Activated B cell treated with CpG ODN at 0.5 μM for 24 hours (primary cell): ENCODE measurements at regions not wholly inside any gene's neighbourhood (a gene's known extent, or its start where the extent isn't known, plus 50 kb on each side); places are given as distances from the start of the nearest gene placed in this dataset.

Experiments used
- ATAC-seq: fragments of 200-7000 bp; cut with Tn5 transposase; one replicate; pipeline ENCODE4 v1.10.0; 2021; ENCODE audit warnings: low read depth, mild to moderate bottlenecking, moderate library complexity
- CTCF ChIA-PET: fragments of 350-600 bp; sonication (Branson Sonifier 250); formaldehyde crosslinking; loops from one replicate; lab custom pipeline; 2021; ENCODE audit warnings: antibody characterized with exemption; lab: Charles Lee
- POLR2A ChIA-PET: fragments of 350-600 bp; sonication (Branson Sonifier 250); formaldehyde crosslinking; loops from one replicate; lab custom pipeline; 2021; ENCODE audit warnings: antibody characterized with exemption; lab: Charles Lee
- DNase-seq: peaks from one replicate; pipeline ENCODE4 v3.0.0; 2022
- H3K27ac Mint-ChIP-seq: one replicate; pipeline ENCODE4 v1.8.0; 2020; ENCODE audit warnings: mixed read lengths
- H3K27me3 Mint-ChIP-seq: one replicate; pipeline ENCODE4 v1.8.0; 2021; ENCODE audit warnings: mixed read lengths
- H3K36me3 Mint-ChIP-seq: one replicate; pipeline ENCODE4 v1.8.0; 2021; ENCODE audit warnings: low read depth, mixed read lengths
- H3K4me1 Mint-ChIP-seq: one replicate; pipeline ENCODE4 v1.8.0; 2021; ENCODE audit warnings: mixed read lengths
- H3K4me3 Mint-ChIP-seq: one replicate; pipeline ENCODE4 v1.8.0; 2020; ENCODE audit warnings: mild to moderate bottlenecking, mixed read lengths
- H3K9me3 Mint-ChIP-seq: one replicate; pipeline ENCODE4 v1.8.0; 2020; ENCODE audit warnings: mixed read lengths
- intact Hi-C: fragments of 100-400 bp; cut with micrococcal nuclease; formaldehyde crosslinking; loops from one replicate; pipeline ENCODE4 v1.15.1; 2024
- TF ChIP-seq, protein P1 (sequence below): fragments of 200-600 bp; IDR thresholded peaks from one replicate; pipeline ENCODE4 v1.8.0; 2022; ENCODE audit warnings: antibody characterized with exemption, mild to moderate bottlenecking

DNA sequence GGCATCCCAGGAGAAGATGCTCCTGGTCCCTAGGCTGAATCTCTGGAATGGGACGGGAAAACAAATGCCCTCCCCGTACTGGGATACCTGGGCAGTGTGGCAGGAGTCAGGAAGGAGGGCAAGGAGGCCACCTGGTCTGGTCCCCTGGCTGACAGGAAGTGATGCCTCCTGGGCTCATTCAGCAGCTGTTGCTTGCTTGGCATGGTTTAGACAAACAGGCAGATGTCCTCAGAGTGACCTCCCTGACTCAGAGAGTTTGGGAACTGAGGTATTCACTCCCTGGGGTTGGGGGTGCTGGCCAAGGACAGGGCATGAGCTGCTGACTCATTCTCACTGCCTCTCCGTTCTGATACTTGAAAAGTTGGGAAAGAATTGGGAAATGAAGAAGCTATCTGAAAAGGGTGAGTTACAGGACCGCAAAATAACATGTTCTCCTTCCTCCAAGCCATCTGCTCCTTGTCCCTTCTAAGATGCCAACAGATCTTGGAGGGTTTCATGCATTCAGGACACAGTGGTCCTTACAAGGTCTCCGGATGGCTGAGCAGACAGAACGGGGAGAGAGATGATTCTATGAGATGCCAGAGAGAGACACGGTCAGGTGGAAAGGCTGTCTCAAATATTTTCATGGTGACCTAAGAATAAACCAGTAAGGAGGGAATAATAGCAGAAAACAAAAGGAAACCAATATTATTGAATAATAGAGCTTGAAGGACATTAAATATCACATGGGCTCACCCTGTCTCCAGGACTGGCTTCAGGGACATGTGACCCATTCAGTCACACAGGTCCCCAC is 534.5 kb downstream of the BNC2 start:
- ATAC-seq: no peak
- intact Hi-C loops: loop anchor here (10.0 kb wide), 1 partner anchor 59 kb away; no protein-coding TSS in a partner anchor
- Mint-ChIP-seq H3K4me1 (no peaks in the 10 kb centered on the region), H3K27ac (no peak overlapping the region), H3K27me3 (no peaks in the 10 kb centered on the region), H3K9me3 (peaks cover 2% of the 10 kb centered on the region), H3K36me3 (no peaks in the 10 kb centered on the region), H3K4me3 (no peak overlapping the region)
- CTCF ChIA-PET: no interaction called here
- DNase-seq: no peak
- POLR2A ChIA-PET: no interaction called here
- TF ChIP-seq, protein P1, sequence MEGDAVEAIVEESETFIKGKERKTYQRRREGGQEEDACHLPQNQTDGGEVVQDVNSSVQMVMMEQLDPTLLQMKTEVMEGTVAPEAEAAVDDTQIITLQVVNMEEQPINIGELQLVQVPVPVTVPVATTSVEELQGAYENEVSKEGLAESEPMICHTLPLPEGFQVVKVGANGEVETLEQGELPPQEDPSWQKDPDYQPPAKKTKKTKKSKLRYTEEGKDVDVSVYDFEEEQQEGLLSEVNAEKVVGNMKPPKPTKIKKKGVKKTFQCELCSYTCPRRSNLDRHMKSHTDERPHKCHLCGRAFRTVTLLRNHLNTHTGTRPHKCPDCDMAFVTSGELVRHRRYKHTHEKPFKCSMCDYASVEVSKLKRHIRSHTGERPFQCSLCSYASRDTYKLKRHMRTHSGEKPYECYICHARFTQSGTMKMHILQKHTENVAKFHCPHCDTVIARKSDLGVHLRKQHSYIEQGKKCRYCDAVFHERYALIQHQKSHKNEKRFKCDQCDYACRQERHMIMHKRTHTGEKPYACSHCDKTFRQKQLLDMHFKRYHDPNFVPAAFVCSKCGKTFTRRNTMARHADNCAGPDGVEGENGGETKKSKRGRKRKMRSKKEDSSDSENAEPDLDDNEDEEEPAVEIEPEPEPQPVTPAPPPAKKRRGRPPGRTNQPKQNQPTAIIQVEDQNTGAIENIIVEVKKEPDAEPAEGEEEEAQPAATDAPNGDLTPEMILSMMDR: no peak

DNA sequence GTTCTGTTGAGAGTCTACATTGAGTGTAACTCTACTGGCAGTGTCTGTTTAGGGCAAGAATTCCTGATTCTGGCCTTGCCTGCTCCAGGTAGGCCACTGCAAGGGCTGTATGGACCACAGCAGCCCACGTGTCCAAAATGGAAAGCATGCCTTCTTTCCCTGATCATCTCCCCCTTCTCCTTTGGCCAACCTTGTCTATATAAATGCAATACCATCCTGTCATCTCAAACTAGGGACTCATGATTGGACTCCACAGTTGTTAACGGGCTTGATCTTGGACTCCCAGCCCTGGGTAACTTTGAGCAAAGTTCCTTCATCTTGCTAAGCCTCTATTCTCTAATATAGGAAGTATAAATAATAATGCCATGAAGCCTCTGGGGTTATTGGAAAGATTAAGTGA is 533.6 kb downstream of the BNC2 start:
- no peak overlapping the region for H3K4me3 Mint-ChIP-seq
- intact Hi-C loops: loop anchor here (10.0 kb wide), 1 partner anchor 58 kb away; no protein-coding TSS in a partner anchor
- no peak for DNase-seq
- no peaks in the 10 kb centered on the region for H3K36me3 Mint-ChIP-seq
- CTCF ChIA-PET: no interaction called here
- ATAC-seq: no peak
- POLR2A ChIA-PET: no interaction called here
- H3K27ac Mint-ChIP-seq: no peak overlapping the region
- no peaks in the 10 kb centered on the region for H3K4me1 Mint-ChIP-seq
- H3K9me3 Mint-ChIP-seq: peaks cover 2% of the 10 kb centered on the region
- TF ChIP-seq, protein P1: no peak
- H3K27me3 Mint-ChIP-seq: no peaks in the 10 kb centered on the region

DNA sequence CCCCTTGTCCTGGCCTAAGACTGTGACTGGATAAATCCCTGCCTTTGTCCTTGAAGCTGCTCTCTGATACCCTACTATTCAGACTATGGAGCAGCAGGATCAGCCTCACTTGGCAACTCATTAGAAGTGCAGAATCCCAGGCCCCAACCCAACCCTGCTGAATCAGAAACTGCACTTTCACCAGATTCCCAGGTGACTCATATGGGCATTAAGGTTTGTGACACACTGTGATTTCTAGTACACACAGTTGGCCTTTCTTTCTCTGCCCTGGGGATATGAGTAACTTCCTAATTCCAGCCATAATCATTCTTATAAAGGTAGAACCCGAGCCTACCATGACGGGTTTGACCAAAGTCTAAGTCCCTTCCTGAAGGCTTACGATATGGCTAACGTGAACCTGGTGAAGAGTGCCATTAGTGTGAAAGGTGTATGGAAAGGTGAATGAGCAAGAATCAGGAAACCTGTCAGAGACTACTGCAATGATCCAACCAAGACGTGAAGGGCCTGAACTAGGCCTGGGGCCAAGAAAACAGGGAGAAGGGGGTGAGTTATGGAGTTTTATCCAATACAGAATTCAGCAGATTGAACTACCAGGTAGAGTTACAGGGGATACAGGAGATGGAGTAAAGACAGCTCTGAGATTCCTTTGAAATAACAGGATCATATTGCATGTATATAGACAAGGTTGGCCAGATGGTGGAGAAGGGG is 533.0 kb downstream of the BNC2 start:
- no peak for ATAC-seq
- H3K36me3 Mint-ChIP-seq: no peaks in the 10 kb centered on the region
- no peak for DNase-seq
- no peak overlapping the region for H3K27ac Mint-ChIP-seq
- CTCF ChIA-PET: no interaction called here
- no peaks in the 10 kb centered on the region for H3K4me1 Mint-ChIP-seq
- H3K9me3 Mint-ChIP-seq: peaks cover 2% of the 10 kb centered on the region
- TF ChIP-seq, protein P1: no peak
- H3K27me3 Mint-ChIP-seq: no peaks in the 10 kb centered on the region
- no peak overlapping the region for H3K4me3 Mint-ChIP-seq
- intact Hi-C loops: loop anchor here (10.0 kb wide), 1 partner anchor 57 kb away; no protein-coding TSS in a partner anchor
- POLR2A ChIA-PET: no interaction called here

DNA sequence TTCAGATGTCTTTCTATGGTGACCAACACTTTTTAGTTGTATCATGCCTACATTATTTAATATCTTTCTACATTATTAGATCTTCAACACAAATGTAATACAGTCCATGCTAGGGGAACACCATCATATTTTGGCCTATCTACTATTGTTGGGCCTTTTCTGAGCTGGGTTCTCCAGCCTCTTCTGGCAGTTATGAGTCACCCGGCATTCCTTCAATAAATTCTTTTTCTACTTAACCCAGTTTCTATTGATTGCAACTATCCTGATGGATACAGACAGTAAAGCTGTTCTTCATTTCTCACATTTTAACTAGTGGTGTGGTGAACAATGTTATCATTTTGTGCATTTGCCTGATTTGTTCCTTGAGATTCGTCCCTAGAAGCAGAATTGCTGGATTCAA is 529.3 kb downstream of the BNC2 start:
- Mint-ChIP-seq H3K27ac (no peak overlapping the region), H3K4me1 (no peaks in the 10 kb centered on the region), H3K27me3 (no peaks in the 10 kb centered on the region), H3K9me3 (peaks cover 2% of the 10 kb centered on the region), H3K4me3 (no peak overlapping the region), H3K36me3 (no peaks in the 10 kb centered on the region)
- ATAC-seq: no peak
- TF ChIP-seq, protein P1: no peak
- POLR2A ChIA-PET: no interaction called here
- no peak for DNase-seq
- intact Hi-C loops: no loop called here
- CTCF ChIA-PET: no interaction called here
